ENCODE measurements at regions not wholly inside any gene's neighbourhood (a gene's known extent, or its start where the extent isn't known, plus 50 kb on each side); places are given as distances from the start of the nearest gene placed in this dataset.

- peak; percentile 42 for DNase-seq
Measured at GRCh38 chr2:146321175-146321574, 1523.7 kb upstream of the ACVR2A start.

- no peak for DNase-seq
Measured at GRCh38 chr2:146317959-146318358, 1526.9 kb upstream of the ACVR2A start.

DNA sequence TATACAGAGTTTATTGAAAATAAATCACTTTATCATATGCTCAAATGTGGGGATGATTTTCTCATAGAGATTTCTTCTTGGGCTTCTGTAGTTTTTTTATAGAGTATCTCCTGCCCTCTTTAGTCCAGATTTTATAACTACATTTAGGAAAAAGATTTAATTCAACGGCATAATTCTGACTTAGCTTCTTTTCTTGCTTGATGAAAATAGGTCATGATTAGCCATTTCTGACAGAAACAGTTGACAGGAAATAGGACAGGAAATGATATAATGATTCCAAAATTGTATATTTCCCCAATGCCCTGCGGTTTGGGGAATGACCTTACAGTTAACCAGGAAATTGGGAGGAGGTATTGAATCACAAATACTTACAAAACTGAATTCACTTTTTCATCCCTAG, 1531.9 kb upstream of the ACVR2A start:
- no peak for DNase-seq

DNA sequence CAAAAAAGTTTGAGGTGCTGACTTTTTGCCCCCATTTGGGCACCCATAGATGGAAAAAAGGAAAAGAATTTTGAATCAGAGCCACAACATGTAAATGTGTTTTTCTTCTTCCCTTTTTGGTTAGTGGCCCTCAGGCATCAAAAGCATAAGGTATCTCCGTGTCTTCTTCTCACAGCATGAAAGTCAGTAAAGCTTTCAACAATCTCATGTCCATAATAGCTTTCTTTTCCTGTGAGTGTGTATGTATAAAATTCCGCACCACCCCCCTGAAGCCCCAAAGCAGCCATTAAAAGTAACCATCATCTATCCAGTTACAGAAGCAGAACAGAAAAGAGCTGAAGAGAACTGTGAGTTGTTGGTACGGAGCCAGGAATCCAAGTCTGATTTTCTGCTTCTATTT, 1539.7 kb upstream of the ACVR2A start:
- peak; percentile 24 for DNase-seq

DNA sequence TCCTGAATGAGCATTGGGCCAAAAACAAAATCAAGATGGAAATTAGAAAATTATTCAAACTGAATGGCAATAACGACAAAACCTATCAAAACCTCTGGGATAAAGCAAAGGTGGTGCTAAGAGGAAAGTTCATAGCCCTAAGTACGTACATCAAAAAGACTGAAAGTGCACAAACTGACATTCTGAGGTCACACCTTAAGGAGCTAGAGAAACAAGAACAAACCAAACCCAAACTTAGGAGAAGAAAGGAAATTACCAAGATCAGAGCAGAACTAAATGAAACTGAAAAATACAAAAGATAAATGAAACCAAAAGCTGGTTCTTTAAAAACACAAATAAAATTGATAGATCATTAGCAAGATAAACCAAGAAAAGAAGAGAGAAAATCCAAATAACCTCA, 1543.5 kb upstream of the ACVR2A start:
- DNase-seq, result no peak

DNA sequence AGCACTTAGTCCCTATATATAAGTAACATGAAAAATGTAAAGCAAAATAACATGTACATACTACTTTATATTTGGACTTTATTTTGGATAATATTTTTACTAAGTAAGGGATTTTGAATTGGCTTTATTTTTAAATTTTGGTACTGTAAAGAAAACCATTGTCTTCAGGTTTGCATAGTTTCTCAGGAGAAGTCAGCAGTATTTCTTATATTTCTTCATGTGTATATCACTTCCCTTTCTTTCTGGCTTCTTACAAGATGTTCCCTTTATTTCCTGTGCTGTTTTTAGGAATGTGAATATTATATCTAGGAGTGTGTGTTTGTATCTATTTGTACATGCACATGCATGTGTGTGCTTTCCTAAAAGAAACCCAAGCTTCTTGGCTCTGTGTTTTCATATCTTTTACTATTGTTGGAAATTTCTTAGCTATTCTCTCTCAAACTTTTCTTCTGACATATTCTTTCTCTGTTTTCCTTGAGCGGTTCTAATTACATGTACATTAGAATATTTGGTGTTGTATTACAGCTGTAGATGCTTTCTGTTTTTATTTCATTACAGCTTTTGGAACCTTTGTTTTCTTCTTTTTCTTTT, 1549.7 kb upstream of the ACVR2A start:
- DNase-seq, result no peak

DNA sequence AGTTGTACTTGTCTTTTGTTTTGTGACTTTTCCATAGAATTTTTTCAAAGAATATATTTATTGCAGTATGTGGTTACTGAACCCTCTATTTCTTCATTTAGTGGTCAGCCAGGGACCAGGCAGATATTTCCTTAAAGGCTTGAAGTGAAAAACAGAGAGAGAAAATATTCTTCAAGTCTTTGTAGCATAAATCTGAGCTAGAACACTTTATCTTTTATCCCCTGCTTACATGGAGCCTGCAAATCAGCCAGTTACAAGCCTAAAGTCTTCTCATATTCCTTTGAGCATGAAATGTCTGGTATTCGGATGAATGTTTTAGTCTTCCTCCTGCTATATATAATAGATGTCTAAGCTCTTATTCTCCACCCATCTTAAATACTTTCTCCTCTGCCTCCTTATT, 1557.5 kb upstream of the ACVR2A start:
- DNase-seq, result no peak

DNA sequence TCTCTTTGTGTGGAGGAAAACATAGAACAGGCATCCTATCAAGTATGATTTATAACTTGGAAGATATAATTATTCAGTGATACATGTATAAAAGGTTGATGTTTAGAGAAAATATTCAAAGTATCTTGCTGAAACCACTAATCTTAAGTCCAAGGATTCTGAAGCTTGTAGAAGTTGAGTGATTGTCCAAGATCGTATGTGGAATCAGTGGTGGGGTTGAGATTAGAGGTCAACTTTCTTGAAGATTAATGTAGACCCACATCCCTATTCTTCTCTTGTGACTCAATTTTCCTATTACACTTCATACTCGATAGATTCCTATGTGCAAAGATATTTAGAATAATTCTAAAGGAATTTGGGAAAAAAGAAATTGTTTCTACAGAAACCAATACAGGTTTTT, 1565.9 kb upstream of the ACVR2A start:
- DNase-seq, result no peak

GRCh38 chr2:146271131-146271831, 1573.5 kb upstream of the ACVR2A start:
- DNase-seq, result no peak

DNA sequence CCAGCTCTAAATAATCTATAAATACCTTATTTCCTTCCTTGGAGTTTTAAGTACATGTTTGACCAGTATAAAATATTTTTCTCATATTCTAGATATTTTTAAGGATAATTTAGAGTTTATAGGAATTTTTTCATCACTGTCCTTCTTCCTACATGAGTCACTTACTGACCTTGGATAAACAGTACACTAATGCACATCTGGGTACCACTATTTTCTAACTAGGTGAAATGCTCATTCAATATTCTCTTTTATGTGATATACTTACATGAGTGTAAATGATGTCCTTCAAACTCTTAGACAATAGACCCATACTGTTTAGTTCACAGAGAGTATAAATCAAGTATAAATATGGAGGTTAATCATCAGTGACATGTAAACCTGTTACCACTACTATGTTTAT, 1574.2 kb upstream of the ACVR2A start:
- DNase-seq, result no peak

GRCh38 chr2:146267093-146267492, 1577.7 kb upstream of the ACVR2A start:
- DNase-seq, result peak; percentile 40

- DNase-seq, result no peak
Measured at GRCh38 chr2:146265656-146266055, 1579.2 kb upstream of the ACVR2A start.

DNA sequence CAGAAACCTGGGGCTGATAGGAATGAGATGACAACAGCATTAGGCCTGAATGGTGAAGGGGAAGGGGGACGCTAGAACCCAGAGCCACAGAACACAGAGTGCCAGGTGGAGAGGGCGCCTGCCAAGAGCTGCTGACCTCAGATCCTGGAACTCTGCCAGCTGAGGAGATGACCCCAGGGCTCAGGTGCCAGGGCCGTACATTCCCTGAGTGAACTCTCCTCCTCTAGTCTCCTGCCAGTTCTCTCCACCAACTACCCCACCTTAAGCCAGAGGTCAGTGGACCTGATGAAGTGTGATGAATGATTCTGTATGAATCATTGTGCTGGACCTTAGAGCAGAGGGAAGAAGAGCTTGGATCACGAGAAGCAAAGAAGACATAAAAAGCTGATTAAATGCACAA, 1582.2 kb upstream of the ACVR2A start:
- DNase-seq, result no peak

- DNase-seq, result no peak
Measured at GRCh38 chr2:146260551-146260950, 1584.3 kb upstream of the ACVR2A start.

- no peak for DNase-seq
Measured at GRCh38 chr2:146259816-146260215, 1585.0 kb upstream of the ACVR2A start.

DNA sequence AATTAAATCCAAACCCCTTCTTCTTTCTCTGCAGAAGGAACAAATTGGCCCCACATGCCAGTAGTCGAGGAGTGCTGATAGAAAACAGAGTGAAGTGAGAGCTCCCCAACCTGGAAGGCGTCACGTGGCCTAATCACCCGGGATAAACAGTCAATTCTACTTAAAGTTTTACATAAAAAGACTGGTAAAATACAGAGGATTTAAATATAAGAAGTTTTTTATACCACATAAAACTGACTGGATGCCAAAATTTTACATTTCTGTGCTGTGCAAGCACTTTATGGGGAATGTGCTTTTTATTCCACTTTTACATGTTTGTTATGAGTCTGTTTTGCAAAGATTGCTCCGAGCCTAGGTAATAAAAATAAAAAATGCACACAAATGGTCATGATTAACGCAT, 1586.8 kb upstream of the ACVR2A start:
- DNase-seq, result no peak

DNA sequence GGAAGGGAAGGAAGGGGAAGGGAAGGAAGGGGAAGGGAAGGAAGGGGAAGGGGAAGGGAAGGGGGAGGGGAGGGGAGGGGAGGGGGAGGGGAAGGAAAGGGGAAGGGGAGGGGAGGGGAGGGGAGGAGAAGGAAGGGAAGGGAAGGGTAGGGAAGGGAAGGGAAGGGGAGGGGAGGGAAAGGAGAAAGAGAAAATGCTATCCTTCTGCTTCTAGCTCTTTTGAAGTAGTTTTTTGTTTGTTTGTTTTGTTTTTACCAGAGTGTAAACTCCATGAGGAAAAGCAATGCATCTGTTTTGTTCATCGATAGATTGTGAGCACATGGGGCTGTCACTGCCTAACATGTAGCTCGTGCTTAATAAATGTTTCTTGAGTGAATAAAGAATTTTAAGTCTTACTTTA, 1592.7 kb upstream of the ACVR2A start:
- no peak for DNase-seq

GRCh38 chr2:146251328-146251727, 1593.5 kb upstream of the ACVR2A start:
- DNase-seq, result no peak

DNA sequence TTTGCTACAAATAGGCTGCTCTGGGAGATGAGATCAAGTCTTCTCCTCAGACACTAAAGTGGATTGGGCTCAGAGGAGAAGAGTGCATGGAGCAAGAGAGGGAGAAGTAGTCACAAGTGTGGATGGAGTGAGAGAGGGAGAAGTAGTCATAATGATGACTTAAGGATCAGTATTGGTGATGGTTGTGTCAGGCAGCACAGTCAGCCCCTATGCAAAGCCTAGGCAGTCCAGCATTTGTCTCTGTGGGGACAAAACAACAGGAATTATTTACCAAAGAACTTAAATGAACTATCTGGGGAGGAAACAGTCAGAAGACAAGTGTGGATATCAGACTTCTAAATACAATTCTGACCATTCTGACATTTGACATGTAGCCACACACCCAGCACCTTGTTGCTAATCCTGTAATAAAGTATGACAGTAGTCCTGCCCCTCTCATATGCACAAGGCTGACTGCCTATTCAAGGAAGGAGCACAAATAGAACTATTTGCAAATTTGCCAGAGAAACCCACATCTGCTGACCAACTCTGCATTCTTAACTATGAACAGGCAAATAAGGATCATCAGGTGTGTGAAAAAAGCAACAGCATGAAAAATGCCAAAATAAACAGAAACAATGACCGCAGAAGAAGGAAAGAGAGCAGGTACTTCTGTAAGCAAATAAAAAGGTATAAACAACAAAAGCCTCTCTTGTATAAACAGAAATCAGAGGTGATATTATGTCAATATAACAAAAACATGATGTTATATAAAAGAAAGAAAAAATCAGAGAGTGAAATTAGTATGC, 1597.9 kb upstream of the ACVR2A start:
- no peak for DNase-seq

DNA sequence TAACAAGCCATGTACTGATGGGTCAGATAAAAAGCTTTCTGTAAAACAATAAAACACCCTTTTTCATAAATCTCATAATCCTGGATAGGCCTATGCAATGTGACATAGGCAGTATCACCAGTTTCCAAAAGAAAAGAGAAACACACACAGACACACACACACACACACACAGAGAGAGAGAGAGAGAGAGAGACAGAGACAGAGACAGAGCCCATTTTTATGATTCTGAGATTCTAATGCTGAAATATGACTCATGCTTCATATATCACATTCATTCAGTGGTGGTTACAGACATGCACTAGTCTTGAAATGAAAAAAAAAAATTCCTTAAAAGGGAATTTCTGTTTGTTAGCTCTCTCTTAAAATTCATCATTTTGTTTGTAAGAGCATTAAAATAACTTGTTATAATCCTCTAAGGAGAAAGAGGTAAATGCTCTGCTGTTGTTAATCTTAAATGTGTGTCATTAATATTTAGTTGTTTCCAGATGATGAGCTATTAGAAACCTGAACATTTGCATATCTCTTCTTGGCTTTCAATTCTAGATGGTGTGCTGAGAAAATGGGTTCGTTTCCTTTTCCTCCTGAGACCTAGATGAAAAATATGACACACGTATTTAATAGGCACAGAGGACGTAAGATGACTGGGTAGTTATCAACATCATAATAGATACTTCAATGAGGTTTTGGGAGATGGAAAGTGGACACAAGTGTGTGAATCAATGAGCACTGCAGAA, 1598.7 kb upstream of the ACVR2A start:
- no peak for DNase-seq

DNA sequence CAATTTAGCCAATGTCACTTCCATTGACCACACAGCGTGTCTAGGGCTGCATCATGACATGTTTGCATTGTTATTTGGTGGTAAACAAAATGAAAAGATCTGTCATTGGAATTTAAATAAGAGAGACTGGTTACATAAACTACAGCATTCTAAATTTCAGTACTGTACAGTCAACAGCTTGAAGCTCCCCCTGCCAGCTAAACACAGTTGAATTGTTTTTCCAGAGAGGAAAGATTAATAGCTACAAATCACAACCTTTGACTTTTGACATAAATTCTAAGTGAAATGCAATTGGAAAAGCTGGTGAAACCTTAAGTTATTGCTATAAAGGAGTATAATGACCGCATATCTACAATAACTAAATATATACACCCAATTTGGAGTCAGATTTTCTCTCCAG, 1600.0 kb upstream of the ACVR2A start:
- no peak for DNase-seq

GRCh38 chr2:146244131-146244530, 1600.7 kb upstream of the ACVR2A start:
- DNase-seq, result no peak

GRCh38 chr2:146241023-146241422, 1603.8 kb upstream of the ACVR2A start:
- no peak for DNase-seq

- DNase-seq, result peak; percentile 43
Measured at GRCh38 chr2:146240391-146240790, 1604.4 kb upstream of the ACVR2A start.
